ENCODE measurements at regions not wholly inside any gene's neighbourhood (a gene's known extent, or its start where the extent isn't known, plus 50 kb on each side); places are given as distances from the start of the nearest gene placed in this dataset.

DNA sequence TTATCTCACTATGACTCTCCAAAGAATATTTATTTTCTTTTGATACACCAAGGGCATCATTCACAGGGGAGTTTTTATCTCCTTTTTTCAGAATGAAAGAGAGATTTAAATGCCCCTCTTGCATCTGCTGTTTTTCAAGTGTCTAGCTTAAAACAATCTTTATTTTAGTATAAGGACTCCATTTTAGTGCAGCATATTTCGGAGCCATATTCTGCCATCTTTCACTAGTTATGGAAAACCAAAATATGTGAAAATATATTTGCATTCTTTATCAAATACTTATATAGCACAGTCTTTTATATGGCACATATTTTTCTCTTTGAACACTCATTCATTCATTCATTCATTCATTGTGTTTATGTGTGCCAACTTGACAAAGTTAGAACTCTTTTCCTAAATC, 1130.2 kb downstream of the SLITRK5 start:
- Histone ChIP-seq H3K9me3 (no peaks in the 10 kb centered on the region), H3K36me3 (no peaks in the 10 kb centered on the region), H3K27ac (no peak overlapping the region), H3K4me3 (no peak overlapping the region), H3K4me1 (no peaks in the 10 kb centered on the region), H3K27me3 (no peaks in the 10 kb centered on the region)
- intact Hi-C loops (cut with DNase I), result no loop called here
- DNase-seq, result no peak
- TF ChIP-seq POLR2A (IDR thresholded peaks at IDR 0.05) (no peak), EP300 (IDR thresholded peaks at IDR 0.05) (no peak), POLR2AphosphoS5 (IDR thresholded peaks at IDR 0.05) (no peak)
- TF ChIP-seq, protein P1, sequence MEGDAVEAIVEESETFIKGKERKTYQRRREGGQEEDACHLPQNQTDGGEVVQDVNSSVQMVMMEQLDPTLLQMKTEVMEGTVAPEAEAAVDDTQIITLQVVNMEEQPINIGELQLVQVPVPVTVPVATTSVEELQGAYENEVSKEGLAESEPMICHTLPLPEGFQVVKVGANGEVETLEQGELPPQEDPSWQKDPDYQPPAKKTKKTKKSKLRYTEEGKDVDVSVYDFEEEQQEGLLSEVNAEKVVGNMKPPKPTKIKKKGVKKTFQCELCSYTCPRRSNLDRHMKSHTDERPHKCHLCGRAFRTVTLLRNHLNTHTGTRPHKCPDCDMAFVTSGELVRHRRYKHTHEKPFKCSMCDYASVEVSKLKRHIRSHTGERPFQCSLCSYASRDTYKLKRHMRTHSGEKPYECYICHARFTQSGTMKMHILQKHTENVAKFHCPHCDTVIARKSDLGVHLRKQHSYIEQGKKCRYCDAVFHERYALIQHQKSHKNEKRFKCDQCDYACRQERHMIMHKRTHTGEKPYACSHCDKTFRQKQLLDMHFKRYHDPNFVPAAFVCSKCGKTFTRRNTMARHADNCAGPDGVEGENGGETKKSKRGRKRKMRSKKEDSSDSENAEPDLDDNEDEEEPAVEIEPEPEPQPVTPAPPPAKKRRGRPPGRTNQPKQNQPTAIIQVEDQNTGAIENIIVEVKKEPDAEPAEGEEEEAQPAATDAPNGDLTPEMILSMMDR (IDR thresholded peaks at IDR 0.05), result no peak
- 91% methylated on average over 1 of the region's 1 CpG for WGBS, 2 donors

DNA sequence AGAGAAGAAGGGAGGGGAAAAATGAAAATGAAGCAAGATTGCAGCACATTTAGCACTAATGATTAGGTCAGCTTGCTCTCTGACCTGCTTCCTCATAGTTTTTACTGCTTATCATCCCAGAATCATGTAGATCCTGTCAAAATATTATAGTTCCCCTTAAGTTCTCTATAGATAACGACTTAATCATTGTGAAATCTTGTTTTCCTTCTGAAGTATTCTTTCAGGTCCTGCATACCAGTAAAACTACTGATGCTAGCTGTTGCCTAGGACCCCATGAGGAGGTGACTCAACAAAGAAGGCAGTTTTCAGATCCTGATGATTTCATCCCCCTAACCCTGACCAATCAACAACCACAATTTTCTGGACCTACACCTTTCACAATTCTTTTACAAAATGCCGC, 1131.7 kb downstream of the SLITRK5 start:
- Histone ChIP-seq H3K27ac (no peak overlapping the region), H3K4me1 (no peaks in the 10 kb centered on the region), H3K9me3 (no peaks in the 10 kb centered on the region), H3K27me3 (no peaks in the 10 kb centered on the region), H3K36me3 (no peaks in the 10 kb centered on the region), H3K4me3 (no peak overlapping the region)
- TF ChIP-seq EP300 (IDR thresholded peaks at IDR 0.05), result no peak
- no peak for TF ChIP-seq POLR2AphosphoS5 (IDR thresholded peaks at IDR 0.05)
- no peak for TF ChIP-seq POLR2A (IDR thresholded peaks at IDR 0.05)
- TF ChIP-seq, protein P1 (IDR thresholded peaks at IDR 0.05), result no peak
- DNase-seq, result no peak
- 64% methylated on average over 2 of the region's 2 CpGs for WGBS, 2 donors
- intact Hi-C loops (cut with DNase I), result no loop called here

DNA sequence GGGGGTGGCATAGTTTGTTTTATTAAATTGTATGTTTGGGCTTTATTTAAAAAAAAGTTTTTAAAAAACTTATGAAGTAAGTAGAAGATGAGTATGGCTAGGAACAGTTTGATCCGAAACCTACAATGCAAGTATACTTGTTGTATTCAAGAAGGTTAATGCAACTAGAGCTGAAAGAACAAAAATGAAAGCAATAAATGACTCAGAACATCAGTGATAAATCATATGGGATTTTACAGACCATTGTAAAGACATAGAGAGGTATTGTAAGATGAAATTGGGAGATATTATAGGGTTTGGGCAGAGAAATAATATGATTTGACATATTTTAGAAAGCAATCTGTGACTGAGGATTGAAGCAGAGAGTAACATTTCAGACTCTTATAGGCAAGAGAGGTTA, 1135.3 kb downstream of the SLITRK5 start:
- peaks cover 0 to 17% (median 1%) of the 10 kb centered on the region in 4 donors for H3K9me3 ChIP-seq
- no peaks in the 10 kb centered on the region for H3K27me3 ChIP-seq
- intact Hi-C loops (cut with DNase I), result no loop called here
- no peak overlapping the region for H3K27ac ChIP-seq
- H3K36me3 ChIP-seq, result no peaks in the 10 kb centered on the region
- DNase-seq, result no peak
- TF ChIP-seq EP300 (IDR thresholded peaks at IDR 0.05) (no peak), POLR2AphosphoS5 (IDR thresholded peaks at IDR 0.05) (no peak), POLR2A (IDR thresholded peaks at IDR 0.05) (no peak)
- TF ChIP-seq, protein P1 (IDR thresholded peaks at IDR 0.05), result no peak
- H3K4me1 ChIP-seq, result no peaks in the 10 kb centered on the region
- no peak overlapping the region for H3K4me3 ChIP-seq
- 90 to 94% methylated on average over 1 of the region's 1 CpG for WGBS, 2 donors

DNA sequence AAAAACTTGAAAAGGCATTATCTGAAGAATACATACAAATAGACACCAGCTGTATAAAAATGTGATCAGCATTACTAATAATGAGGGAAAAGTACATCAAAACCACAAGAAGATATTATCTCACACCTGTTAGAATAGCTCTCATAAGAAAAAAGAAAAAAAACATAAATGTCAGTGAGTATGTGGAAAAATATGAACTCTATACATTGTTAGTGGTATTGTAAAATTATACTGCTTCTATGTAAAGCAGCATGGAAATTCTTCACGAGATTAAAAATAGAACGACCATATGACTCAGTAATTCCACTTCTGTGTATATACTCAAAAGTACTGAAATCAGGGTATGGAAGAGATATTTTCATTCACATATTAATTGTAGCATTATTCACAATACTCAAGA, 1146.4 kb downstream of the SLITRK5 start:
- Histone ChIP-seq H3K27ac (no peak overlapping the region), H3K4me3 (no peak overlapping the region), H3K4me1 (no peaks in the 10 kb centered on the region), H3K27me3 (no peaks in the 10 kb centered on the region), H3K36me3 (no peaks in the 10 kb centered on the region), H3K9me3 (no peaks in the 10 kb centered on the region)
- no peak for DNase-seq
- intact Hi-C loops (cut with DNase I), result no loop called here
- no peak for TF ChIP-seq POLR2AphosphoS5 (IDR thresholded peaks at IDR 0.05)
- no peak for TF ChIP-seq EP300 (IDR thresholded peaks at IDR 0.05)
- no peak for TF ChIP-seq POLR2A (IDR thresholded peaks at IDR 0.05)
- TF ChIP-seq, protein P1 (IDR thresholded peaks at IDR 0.05), result no peak
- WGBS, 2 donors, result 85 to 87% methylated on average over 2 of the region's 2 CpGs

DNA sequence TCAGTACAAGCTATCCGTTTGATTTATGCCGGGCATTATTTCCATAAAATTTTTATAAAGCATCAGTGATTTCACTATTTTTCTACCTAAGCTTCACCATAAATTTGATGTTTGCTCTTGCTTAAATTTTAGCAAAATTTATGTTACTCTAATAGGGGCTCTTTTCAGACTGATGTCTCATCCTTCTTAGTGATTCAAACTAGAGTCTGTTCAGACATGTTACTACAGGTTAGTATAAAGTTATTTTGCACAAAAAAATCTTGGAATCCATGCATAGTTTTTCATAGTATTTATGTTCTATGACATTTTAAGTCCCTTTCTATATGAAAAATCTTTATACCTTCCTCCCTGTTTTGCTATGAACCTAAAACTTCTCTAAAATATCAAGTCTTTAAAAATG, 1151.9 kb downstream of the SLITRK5 start:
- 86 to 88% methylated on average over 2 of the region's 2 CpGs for whole genome bisulfite sequencing, 2 donors
- Histone ChIP-seq H3K27ac (no peak overlapping the region), H3K4me1 (no peaks in the 10 kb centered on the region), H3K9me3 (no peaks in the 10 kb centered on the region), H3K27me3 (no peaks in the 10 kb centered on the region), H3K36me3 (no peaks in the 10 kb centered on the region), H3K4me3 (no peak overlapping the region)
- TF ChIP-seq EP300 (IDR thresholded peaks at IDR 0.05) (no peak), POLR2AphosphoS5 (IDR thresholded peaks at IDR 0.05) (no peak), POLR2A (IDR thresholded peaks at IDR 0.05) (no peak)
- TF ChIP-seq, protein P1 (IDR thresholded peaks at IDR 0.05), result no peak
- intact Hi-C loops (cut with DNase I), result no loop called here
- DNase-seq, result no peak

Measured in sigmoid colon (tissue), 6 donors.